SU-DHL-6 (cell line): ENCODE measurements at regions not wholly inside any gene's neighbourhood (a gene's known extent, or its start where the extent isn't known, plus 50 kb on each side); places are given as distances from the start of the nearest gene placed in this dataset.

Source experiments
- EZH2phosphoT487 ChIP-seq: fragments of 200-600 bp; sonication (generic), shearing (Covaris generic); conservative IDR thresholded peaks from 2 replicates; pipeline ENCODE4 v1.6.1; 2018; ENCODE audit warnings: mild to moderate bottlenecking, antibody characterized with exemption, low read length, moderate library complexity, mixed read lengths
- TF ChIP-seq, protein P1 (sequence below): fragments of 200-600 bp; sonication (generic); IDR thresholded peaks from one replicate; pipeline ENCODE4 v1.5.1; 2017; ENCODE audit warnings: antibody characterized with exemption, mild to moderate bottlenecking, low read length, moderate library complexity; ENCODE audit not compliant: insufficient read depth, poor library complexity, severe bottlenecking

DNA sequence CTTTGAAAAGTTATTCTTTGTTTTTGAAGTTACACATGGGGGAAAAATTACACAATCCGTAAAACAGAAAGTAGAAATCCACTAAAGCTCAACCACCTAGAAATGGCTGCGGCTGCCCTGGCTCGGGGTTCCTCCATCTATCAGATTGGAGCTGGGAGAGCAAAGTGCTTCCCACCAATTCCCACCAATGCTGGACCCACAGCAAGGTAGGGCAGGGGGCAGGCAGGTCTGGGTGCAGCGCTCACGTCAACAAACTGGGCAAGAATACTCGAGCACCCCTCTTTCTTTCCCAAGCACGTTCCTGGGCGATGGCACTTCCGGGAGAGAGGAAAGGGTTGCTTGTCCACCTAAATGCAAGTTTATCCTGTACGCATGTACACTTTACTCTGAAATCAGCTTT is 217.6 kb downstream of the NDUFA10 start:
- TF ChIP-seq, protein P1, sequence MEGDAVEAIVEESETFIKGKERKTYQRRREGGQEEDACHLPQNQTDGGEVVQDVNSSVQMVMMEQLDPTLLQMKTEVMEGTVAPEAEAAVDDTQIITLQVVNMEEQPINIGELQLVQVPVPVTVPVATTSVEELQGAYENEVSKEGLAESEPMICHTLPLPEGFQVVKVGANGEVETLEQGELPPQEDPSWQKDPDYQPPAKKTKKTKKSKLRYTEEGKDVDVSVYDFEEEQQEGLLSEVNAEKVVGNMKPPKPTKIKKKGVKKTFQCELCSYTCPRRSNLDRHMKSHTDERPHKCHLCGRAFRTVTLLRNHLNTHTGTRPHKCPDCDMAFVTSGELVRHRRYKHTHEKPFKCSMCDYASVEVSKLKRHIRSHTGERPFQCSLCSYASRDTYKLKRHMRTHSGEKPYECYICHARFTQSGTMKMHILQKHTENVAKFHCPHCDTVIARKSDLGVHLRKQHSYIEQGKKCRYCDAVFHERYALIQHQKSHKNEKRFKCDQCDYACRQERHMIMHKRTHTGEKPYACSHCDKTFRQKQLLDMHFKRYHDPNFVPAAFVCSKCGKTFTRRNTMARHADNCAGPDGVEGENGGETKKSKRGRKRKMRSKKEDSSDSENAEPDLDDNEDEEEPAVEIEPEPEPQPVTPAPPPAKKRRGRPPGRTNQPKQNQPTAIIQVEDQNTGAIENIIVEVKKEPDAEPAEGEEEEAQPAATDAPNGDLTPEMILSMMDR, result no peak
- TF ChIP-seq EZH2phosphoT487, result no peak
